Osteoblast (primary cell): ENCODE measurements at regions not wholly inside any gene's neighbourhood (a gene's known extent, or its start where the extent isn't known, plus 50 kb on each side); places are given as distances from the start of the nearest gene placed in this dataset.

Experiments used
- DNase-seq: peaks from one replicate; pipeline ENCODE4 v3.0.0; 2011; ENCODE audit warnings: low spot score, mixed read lengths; ENCODE audit not compliant: insufficient read length; ENCODE audit errors: missing footprints
- H2AFZ ChIP-seq: 2 replicates; pipeline ENCODE4 v1.6.0; 2011; ENCODE audit warnings: mild to moderate bottlenecking, low read length
- H3K27ac ChIP-seq: 2 replicates; pipeline ENCODE4 v1.5.1; 2011; ENCODE audit warnings: mild to moderate bottlenecking, low read depth, low read length, moderate library complexity
- H3K27me3 ChIP-seq: 2 replicates; pipeline ENCODE4 v1.6.0; 2012; ENCODE audit warnings: mild to moderate bottlenecking, control low read depth, inconsistent platforms, low read length, moderate library complexity; ENCODE audit not compliant: insufficient read depth
- H3K36me3 ChIP-seq: 2 replicates; pipeline ENCODE4 v1.5.1; 2011; ENCODE audit warnings: mild to moderate bottlenecking, low read length, control low read depth, moderate library complexity; ENCODE audit not compliant: insufficient read depth
- H3K4me1 ChIP-seq: 2 replicates; pipeline ENCODE4 v1.5.1; 2011; ENCODE audit warnings: mild to moderate bottlenecking, low read length, control low read depth, moderate library complexity; ENCODE audit not compliant: insufficient read depth
- H3K4me2 ChIP-seq: 2 replicates; pipeline ENCODE4 v1.6.0; 2011; ENCODE audit warnings: mild to moderate bottlenecking, low read length; ENCODE audit not compliant: insufficient read depth
- H3K4me3 ChIP-seq: fragments of 200-600 bp; sonication (generic); 3 replicates; pipeline ENCODE4 v1.5.1; 2012; ENCODE audit warnings: mild to moderate bottlenecking, low read length, inconsistent platforms; ENCODE audit not compliant: insufficient read depth
- H3K79me2 ChIP-seq: 2 replicates; pipeline ENCODE4 v1.6.0; 2012; ENCODE audit warnings: mild to moderate bottlenecking, low read length, control low read depth, inconsistent platforms; ENCODE audit not compliant: insufficient read depth
- H3K9me3 ChIP-seq: 2 replicates; pipeline ENCODE4 v1.5.1; 2011; ENCODE audit warnings: low read depth, low read length, control low read depth
- H4K20me1 ChIP-seq: 2 replicates; pipeline ENCODE4 v1.6.0; 2012; ENCODE audit warnings: mild to moderate bottlenecking, low read length, control low read depth; ENCODE audit not compliant: insufficient read depth
- CTCF ChIP-seq: IDR thresholded peaks from 2 replicates; pipeline ENCODE4 v1.5.1; 2011; ENCODE audit warnings: mild to moderate bottlenecking, low read depth, low read length, moderate library complexity; ENCODE audit errors: extremely low read depth

- Histone ChIP-seq H3K9me3 (no peaks in the 10 kb centered on the region), H3K27ac (no peak overlapping the region), H3K27me3 (no peaks in the 10 kb centered on the region), H3K79me2 (no peaks in the 10 kb centered on the region), H3K4me3 (no peak overlapping the region), H2AFZ (no peak overlapping the region), H4K20me1 (no peaks in the 10 kb centered on the region), H3K36me3 (no peaks in the 10 kb centered on the region), H3K4me2 (no peak overlapping the region), H3K4me1 (no peaks in the 10 kb centered on the region)
- DNase-seq = no peak
- TF ChIP-seq CTCF = no peak
Observed at GRCh38 chr1:67540733-67541125, 110.5 kb upstream of the SERBP1 start.

GRCh38 chr1:67542747-67543146, 112.5 kb upstream of the SERBP1 start:
- no peak for TF ChIP-seq CTCF
- no peak for DNase-seq
- H3K4me1 ChIP-seq = no peaks in the 10 kb centered on the region

GRCh38 chr1:67544921-67545320, 114.7 kb upstream of the SERBP1 start:
- TF ChIP-seq CTCF = no peak
- no peak for DNase-seq
- Histone ChIP-seq H3K27ac (no peak overlapping the region), H3K79me2 (no peaks in the 10 kb centered on the region), H2AFZ (no peak overlapping the region), H3K9me3 (no peaks in the 10 kb centered on the region), H3K4me1 (no peaks in the 10 kb centered on the region), H3K4me3 (no peak overlapping the region), H4K20me1 (no peaks in the 10 kb centered on the region), H3K36me3 (no peaks in the 10 kb centered on the region), H3K4me2 (no peak overlapping the region), H3K27me3 (no peaks in the 10 kb centered on the region)

More at GRCh38 chr1:67542747-67543146, 112.5 kb upstream of the SERBP1 start:
- no peaks in the 10 kb centered on the region for H3K36me3 ChIP-seq
- H3K4me3 ChIP-seq = no peak overlapping the region
- no peak overlapping the region for H3K27ac ChIP-seq
- H3K79me2 ChIP-seq = no peaks in the 10 kb centered on the region
- no peaks in the 10 kb centered on the region for H3K9me3 ChIP-seq
- H4K20me1 ChIP-seq = no peaks in the 10 kb centered on the region
- H3K27me3 ChIP-seq = no peaks in the 10 kb centered on the region
- no peak overlapping the region for H3K4me2 ChIP-seq
- H2AFZ ChIP-seq = no peak overlapping the region

GRCh38 chr1:67545364-67545763, 115.2 kb upstream of the SERBP1 start:
- H3K36me3 ChIP-seq = no peaks in the 10 kb centered on the region
- no peak overlapping the region for H2AFZ ChIP-seq
- no peak overlapping the region for H3K4me3 ChIP-seq
- H3K9me3 ChIP-seq = no peaks in the 10 kb centered on the region
- no peak overlapping the region for H3K4me2 ChIP-seq
- no peaks in the 10 kb centered on the region for H3K27me3 ChIP-seq
- no peaks in the 10 kb centered on the region for H4K20me1 ChIP-seq
- no peaks in the 10 kb centered on the region for H3K79me2 ChIP-seq
- DNase-seq = no peak
- no peak for TF ChIP-seq CTCF
- no peaks in the 10 kb centered on the region for H3K4me1 ChIP-seq
- no peak overlapping the region for H3K27ac ChIP-seq
